Fibroblast of the aortic adventitia (primary cell): ENCODE measurements at regions not wholly inside any gene's neighbourhood (a gene's known extent, or its start where the extent isn't known, plus 50 kb on each side); places are given as distances from the start of the nearest gene placed in this dataset.

Source experiments
- DNase-seq: peaks from one replicate; pipeline ENCODE4 v3.0.0-alpha.2; 2010; ENCODE audit warnings: low read depth
- H3K4me3 ChIP-seq: 2 replicates; pipeline ENCODE4 v1.5.1; 2011; ENCODE audit warnings: low read depth, mild to moderate bottlenecking, control low read depth, low read length, moderate library complexity
- TF ChIP-seq, protein P1 (sequence below): IDR thresholded peaks from 2 replicates; pipeline ENCODE4 v1.5.1; 2011; ENCODE audit warnings: mild to moderate bottlenecking, low read length, control low read depth, inconsistent platforms; ENCODE audit not compliant: insufficient read depth

DNA sequence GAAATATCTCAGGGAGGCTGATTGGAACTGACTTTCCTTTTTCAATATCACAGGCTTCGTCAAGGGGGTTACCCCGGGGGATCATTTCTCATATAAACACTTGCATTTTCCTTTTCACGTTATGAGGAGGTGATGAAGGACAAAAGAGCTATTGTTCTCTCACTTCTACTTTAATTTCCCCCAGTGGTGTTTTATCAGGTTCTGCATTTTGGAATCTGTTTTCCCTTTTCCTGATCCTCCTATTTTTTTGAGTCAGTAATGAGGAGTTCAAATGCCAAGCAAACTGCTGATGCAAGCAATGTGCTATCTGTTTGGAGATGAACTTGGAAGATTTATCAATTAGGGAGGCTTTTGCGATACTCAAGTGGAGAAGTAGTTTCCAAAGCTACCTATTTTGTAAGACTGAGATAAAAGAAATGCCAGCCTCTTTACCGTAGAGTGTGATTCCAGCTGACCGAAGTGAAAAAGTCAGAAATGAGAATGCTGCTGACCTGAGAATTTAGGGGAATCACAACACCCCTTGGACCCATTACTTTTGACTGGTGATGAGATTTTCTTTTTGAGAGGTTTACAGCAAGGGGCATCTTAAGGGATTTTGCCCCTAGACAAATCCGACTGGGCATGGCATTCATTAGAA is 556.0 kb downstream of the RNF144A start:
- no peak for DNase-seq
- H3K4me3 ChIP-seq: no peak overlapping the region
- TF ChIP-seq, protein P1, sequence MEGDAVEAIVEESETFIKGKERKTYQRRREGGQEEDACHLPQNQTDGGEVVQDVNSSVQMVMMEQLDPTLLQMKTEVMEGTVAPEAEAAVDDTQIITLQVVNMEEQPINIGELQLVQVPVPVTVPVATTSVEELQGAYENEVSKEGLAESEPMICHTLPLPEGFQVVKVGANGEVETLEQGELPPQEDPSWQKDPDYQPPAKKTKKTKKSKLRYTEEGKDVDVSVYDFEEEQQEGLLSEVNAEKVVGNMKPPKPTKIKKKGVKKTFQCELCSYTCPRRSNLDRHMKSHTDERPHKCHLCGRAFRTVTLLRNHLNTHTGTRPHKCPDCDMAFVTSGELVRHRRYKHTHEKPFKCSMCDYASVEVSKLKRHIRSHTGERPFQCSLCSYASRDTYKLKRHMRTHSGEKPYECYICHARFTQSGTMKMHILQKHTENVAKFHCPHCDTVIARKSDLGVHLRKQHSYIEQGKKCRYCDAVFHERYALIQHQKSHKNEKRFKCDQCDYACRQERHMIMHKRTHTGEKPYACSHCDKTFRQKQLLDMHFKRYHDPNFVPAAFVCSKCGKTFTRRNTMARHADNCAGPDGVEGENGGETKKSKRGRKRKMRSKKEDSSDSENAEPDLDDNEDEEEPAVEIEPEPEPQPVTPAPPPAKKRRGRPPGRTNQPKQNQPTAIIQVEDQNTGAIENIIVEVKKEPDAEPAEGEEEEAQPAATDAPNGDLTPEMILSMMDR: no peak

DNA sequence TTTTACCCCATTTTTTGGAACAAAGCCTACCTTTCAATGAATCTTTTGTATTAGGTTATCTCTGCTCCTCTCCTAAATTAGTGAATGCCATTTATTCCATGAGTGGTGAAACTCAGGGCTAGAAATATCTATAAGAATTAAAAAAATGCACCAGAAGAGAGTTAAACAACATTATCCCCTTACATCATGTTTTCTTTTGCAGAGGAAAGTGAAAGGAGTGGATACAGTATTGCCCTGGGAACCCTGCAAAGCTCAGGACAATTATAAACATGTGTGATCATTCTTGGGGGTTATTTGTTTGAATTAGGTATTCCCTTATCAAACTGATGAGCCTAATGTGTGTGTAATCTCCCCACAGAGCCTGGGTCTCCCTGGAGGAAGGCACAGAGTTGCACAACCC is 559.2 kb downstream of the RNF144A start:
- no peak for DNase-seq
- no peak overlapping the region for H3K4me3 ChIP-seq
- TF ChIP-seq, protein P1: no peak

DNA sequence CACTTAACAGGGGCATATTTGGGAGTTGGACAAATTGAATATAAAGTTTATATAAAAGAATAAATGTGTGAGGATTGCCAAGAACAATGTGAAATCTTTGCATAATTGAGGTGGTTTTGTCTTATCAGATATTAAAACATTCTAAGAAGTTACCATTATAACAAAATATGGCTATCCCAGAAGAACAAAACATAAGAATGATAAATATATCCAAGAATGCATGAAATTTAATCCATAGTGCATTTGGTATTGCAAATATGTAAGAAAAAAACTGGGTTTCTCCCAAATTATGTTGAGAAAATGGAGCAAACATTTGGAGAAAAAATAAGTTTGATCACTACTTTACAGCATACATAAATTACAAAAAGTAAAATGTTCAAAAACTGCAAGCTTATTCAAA is 562.4 kb downstream of the RNF144A start:
- no peak for DNase-seq
- H3K4me3 ChIP-seq: no peak overlapping the region
- TF ChIP-seq, protein P1: no peak

- H3K4me3 ChIP-seq: no peak overlapping the region
- TF ChIP-seq, protein P1: no peak
- no peak for DNase-seq
These were observed 563.2 kb downstream of the RNF144A start for GRCh38 chr2:7480431-7480830.

- H3K4me3 ChIP-seq: no peak overlapping the region
- TF ChIP-seq, protein P1: no peak
- no peak for DNase-seq
These were observed 573.5 kb downstream of the RNF144A start for GRCh38 chr2:7490672-7491071.

DNA sequence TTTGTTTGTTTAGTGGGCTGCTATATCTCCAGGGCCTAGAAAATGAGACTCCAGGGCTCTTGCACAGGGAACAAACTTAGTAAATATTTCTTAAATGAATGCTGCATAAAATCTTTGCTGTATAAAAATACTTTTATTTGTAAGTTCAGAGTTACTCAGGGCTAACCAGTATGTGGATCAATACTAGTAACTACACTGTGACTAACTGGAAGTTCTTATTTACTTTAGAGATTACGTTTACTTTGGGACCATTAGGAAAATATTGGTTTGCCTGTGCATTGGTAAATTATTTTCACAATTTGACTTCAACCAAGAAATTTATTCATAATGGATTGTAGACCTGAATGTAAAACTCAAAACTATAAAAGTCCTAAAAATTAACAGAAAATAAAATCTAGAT is 575.5 kb downstream of the RNF144A start:
- TF ChIP-seq, protein P1: no peak
- no peak overlapping the region for H3K4me3 ChIP-seq
- DNase-seq: no peak

- H3K4me3 ChIP-seq: no peak overlapping the region
- DNase-seq: no peak
- TF ChIP-seq, protein P1: no peak
These were observed 580.0 kb downstream of the RNF144A start for GRCh38 chr2:7497178-7497577.
